HepG2 (cell line): ENCODE measurements at regions not wholly inside any gene's neighbourhood (a gene's known extent, or its start where the extent isn't known, plus 50 kb on each side); places are given as distances from the start of the nearest gene placed in this dataset.
"Not testable (repeated sequence)": the region's sequence is repeated elsewhere in the genome, so short reads cannot be mapped to it uniquely, and the experiment has no call there.

Experiments used
- ATAC-seq: fragments of 200-7000 bp; cut with Tn5 transposase; 3 replicates; pipeline ENCODE4 v1.9.1; 2020; ENCODE audit warnings: mild to moderate bottlenecking, moderate library complexity
- BruUV-seq: library from RNA; stranded (reverse); fragments of 400-500 nt; replicated peaks from 2 replicates; lab custom pipeline; 2021; lab: Mats Ljungman, UMichigan
- CTCF ChIA-PET: fragments of 300-600 bp; formaldehyde crosslinking; extraction: SDS; loops from one replicate; lab custom pipeline; 2021; ENCODE audit warnings: low total read pairs, inconsistent platforms, low intra/inter-chr PET ratio; lab: Yijun Ruan, JAX
- POLR2A ChIA-PET: fragments of 350-600 bp; sonication (Branson Sonifier 250); formaldehyde crosslinking; loops from one replicate; lab custom pipeline; 2020; ENCODE audit warnings: antibody characterized with exemption, inconsistent platforms; lab: Yijun Ruan, JAX
- DNase-seq: peaks from one replicate; pipeline ENCODE4 v3.0.0-alpha.2; 2015; ENCODE audit warnings: low spot score
- FAIRE-seq: peaks from 3 replicates; lab custom pipeline; 2011; peaks lifted over from hg19 to GRCh38; lab: Jason Lieb, UNC
- H2AFZ ChIP-seq: one replicate; pipeline ENCODE4 v1.6.1; 2011; ENCODE audit warnings: low read length, inconsistent platforms
- H3K27ac ChIP-seq: fragments of 300-600 bp; 3 replicates; pipeline ENCODE4 v1.8.0; 2011; ENCODE audit warnings: mixed run types, mild to moderate bottlenecking, mixed read lengths, low read length, inconsistent platforms; ENCODE audit not compliant: insufficient read depth; ENCODE audit errors: extremely low read length
- H3K27me3 ChIP-seq, 2 experiments: fragments of 200-600 bp in 1 of 2; 2 replicates in 1 of 2; 3 replicates in 1 of 2; pipeline versions ENCODE4 v1.6.0 to v1.8.0; 2011; ENCODE audit warnings: low read length in 2 of 2, mild to moderate bottlenecking in 2 of 2, moderate library complexity in 2 of 2, inconsistent platforms in 1 of 2; ENCODE audit not compliant: insufficient read depth in 2 of 2, control insufficient read depth in 1 of 2
- H3K36me3 ChIP-seq, 2 experiments: fragments of 200-600 bp in 1 of 2; replicated peaks in 1 of 2; 2 replicates in 1 of 2; 3 replicates in 1 of 2; pipeline versions ENCODE4 v1.5.1 to v1.8.0; 2011; ENCODE audit warnings: low read length in 2 of 2, inconsistent platforms in 1 of 2; ENCODE audit not compliant: insufficient read depth in 2 of 2, control insufficient read depth in 1 of 2
- H3K4me1 ChIP-seq: 2 replicates; pipeline ENCODE4 v1.5.1; 2012; ENCODE audit warnings: low read length, inconsistent platforms; ENCODE audit not compliant: insufficient read depth
- H3K4me2 ChIP-seq: 2 replicates; pipeline ENCODE4 v1.6.0; 2011; ENCODE audit warnings: low read depth, low read length, inconsistent platforms
- H3K4me3 ChIP-seq, 3 experiments: fragments of 200-600 bp in 1 of 3; sonication (generic), shearing (Covaris generic) in 1 of 3; replicated peaks in 1 of 3; 2 replicates each; pipeline ENCODE4 v1.5.1; 2011 to 2016; ENCODE audit warnings: low read length in 3 of 3, inconsistent platforms in 2 of 3, low read depth in 2 of 3, mild to moderate bottlenecking in 2 of 3, control low read depth in 1 of 3, mixed read lengths in 1 of 3; ENCODE audit not compliant: insufficient read depth in 1 of 3
- H3K79me2 ChIP-seq: one replicate; pipeline ENCODE4 v1.6.1; 2011; ENCODE audit warnings: low read length, inconsistent platforms; ENCODE audit not compliant: insufficient read depth
- H3K9ac ChIP-seq: 2 replicates; pipeline ENCODE4 v1.6.0; 2011; ENCODE audit warnings: mild to moderate bottlenecking, low read depth, low read length, inconsistent platforms; ENCODE audit not compliant: insufficient read depth
- H3K9me3 ChIP-seq: 2 replicates; pipeline ENCODE4 v1.5.1; 2012; ENCODE audit warnings: mild to moderate bottlenecking, low read length
- H4K20me1 ChIP-seq: 2 replicates; pipeline ENCODE4 v1.6.0; 2011; ENCODE audit warnings: inconsistent platforms, mild to moderate bottlenecking, low read length, moderate library complexity; ENCODE audit not compliant: insufficient read depth
- WGBS: methylation state at CpG from one replicate; pipeline ENCODE4 v1.1.6; 2017; ENCODE audit warnings: low lambda C conversion rate; 5-methylcytosine and 5-hydroxymethylcytosine counted together
- in situ Hi-C: cut with HindIII; loops from 2 replicates; pipeline ENCODE4 v1.10.0; 2017; ENCODE audit warnings: low pct_unique_long_range_greater_than_20kb; ENCODE audit not compliant: extremely low pct_ligation_motif_present
- intact Hi-C: fragments of 100-400 bp; cut with micrococcal nuclease; formaldehyde crosslinking; loops from one replicate; pipeline ENCODE4 v1.10.0; 2022; ENCODE audit not compliant: unreplicated experiment
- TF ChIP-seq, protein P1 (sequence below), 2 experiments: fragments of 450-650 bp in 1 of 2; sonication (generic) in 1 of 2; formaldehyde crosslinking in 1 of 2; IDR thresholded peaks; 2 replicates each; pipeline versions ENCODE4 v1.6.1 to v1.8.0; 2016 to 2022; ENCODE audit warnings: antibody characterized with exemption in 1 of 2, mild to moderate bottlenecking in 1 of 2, missing genetic modification reagents in 1 of 2

DNA sequence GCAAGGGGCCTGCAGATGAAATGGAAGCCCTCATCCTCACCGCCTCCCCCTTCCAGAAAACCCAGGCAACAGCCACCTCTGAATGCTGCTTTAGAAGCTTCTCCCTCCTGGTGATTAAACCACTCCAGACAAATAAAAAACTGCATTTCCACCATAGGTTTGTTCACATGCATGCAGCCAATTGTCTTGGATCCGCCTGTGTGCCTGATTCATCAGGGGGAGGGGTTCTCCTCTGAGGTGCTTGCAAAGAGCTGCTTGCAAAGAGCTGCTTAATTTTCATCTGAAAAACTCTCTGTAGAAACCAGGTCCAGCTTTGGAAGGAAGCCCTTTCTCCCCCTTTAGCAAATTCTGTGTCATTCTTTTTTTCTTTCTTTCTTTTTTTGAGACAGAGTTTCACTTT, 100.6 kb downstream of the DEFB131A start:
- CTCF ChIA-PET, DNase-seq, H3K4me2 ChIP-seq, H3K36me3 ChIP-seq, H3K9me3 ChIP-seq, H3K27me3 ChIP-seq, POLR2A ChIA-PET, H3K4me1 ChIP-seq, intact Hi-C loops, H4K20me1 ChIP-seq, H3K4me3 ChIP-seq, H3K9ac ChIP-seq, H3K27ac ChIP-seq, FAIRE-seq, in situ Hi-C loops, BruUV-seq, ATAC-seq, H2AFZ ChIP-seq, H3K79me2 ChIP-seq: not testable (repeated sequence)
- WGBS: 10% methylated on average over 2 of the region's 2 CpGs

DNA sequence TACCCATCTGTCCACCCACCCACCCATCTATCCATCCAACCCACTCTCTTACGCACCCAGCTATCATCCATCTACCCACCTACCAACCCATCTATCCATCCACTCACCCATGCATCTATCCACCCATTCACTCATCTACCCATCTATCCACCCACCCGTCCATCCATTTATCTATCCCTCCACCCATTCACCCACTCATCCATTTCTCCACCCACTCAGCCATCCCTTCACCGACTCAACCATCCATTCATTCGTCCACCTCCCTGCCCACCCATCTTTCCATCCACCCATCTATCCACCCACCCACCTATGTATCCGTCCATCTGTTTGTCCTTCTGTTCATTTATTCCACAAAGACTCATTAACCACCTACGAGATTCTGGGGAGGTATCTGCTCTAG, 103.3 kb downstream of the DEFB131A start:
- FAIRE-seq, H4K20me1 ChIP-seq, DNase-seq, H3K4me2 ChIP-seq, ATAC-seq, H3K27ac ChIP-seq, H3K9me3 ChIP-seq, in situ Hi-C loops, CTCF ChIA-PET, H3K4me1 ChIP-seq, H3K27me3 ChIP-seq, POLR2A ChIA-PET, H3K9ac ChIP-seq, H3K79me2 ChIP-seq, intact Hi-C loops, H2AFZ ChIP-seq, H3K36me3 ChIP-seq, BruUV-seq, H3K4me3 ChIP-seq: not testable (repeated sequence)
- WGBS: 10% methylated on average over 6 of the region's 6 CpGs

DNA sequence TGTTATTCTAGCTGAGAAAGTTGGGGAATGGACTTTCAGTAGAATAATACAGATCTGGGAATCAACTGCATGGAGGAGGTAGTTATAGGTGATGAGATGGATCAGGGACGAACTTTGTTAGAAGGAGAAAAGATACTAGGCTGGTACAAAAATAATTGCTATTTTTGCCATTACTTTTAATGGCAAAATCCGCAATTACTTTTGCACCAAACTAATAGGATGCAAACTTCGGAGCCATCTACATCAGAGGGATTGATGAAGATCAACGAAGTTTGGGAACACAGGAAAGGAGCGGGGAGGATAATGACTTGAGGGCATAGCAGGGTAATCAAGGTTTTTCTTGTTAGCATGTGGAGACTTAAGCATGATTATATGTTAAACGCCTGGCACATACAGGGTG, 111.9 kb downstream of the DEFB131A start:
- not testable (repeated sequence) for H4K20me1 ChIP-seq, H3K27ac ChIP-seq, H2AFZ ChIP-seq, H3K9ac ChIP-seq, BruUV-seq, H3K27me3 ChIP-seq, H3K79me2 ChIP-seq, H3K4me3 ChIP-seq
- 1% methylated on average over 6 of the region's 6 CpGs for WGBS
- TF ChIP-seq, protein P1, sequence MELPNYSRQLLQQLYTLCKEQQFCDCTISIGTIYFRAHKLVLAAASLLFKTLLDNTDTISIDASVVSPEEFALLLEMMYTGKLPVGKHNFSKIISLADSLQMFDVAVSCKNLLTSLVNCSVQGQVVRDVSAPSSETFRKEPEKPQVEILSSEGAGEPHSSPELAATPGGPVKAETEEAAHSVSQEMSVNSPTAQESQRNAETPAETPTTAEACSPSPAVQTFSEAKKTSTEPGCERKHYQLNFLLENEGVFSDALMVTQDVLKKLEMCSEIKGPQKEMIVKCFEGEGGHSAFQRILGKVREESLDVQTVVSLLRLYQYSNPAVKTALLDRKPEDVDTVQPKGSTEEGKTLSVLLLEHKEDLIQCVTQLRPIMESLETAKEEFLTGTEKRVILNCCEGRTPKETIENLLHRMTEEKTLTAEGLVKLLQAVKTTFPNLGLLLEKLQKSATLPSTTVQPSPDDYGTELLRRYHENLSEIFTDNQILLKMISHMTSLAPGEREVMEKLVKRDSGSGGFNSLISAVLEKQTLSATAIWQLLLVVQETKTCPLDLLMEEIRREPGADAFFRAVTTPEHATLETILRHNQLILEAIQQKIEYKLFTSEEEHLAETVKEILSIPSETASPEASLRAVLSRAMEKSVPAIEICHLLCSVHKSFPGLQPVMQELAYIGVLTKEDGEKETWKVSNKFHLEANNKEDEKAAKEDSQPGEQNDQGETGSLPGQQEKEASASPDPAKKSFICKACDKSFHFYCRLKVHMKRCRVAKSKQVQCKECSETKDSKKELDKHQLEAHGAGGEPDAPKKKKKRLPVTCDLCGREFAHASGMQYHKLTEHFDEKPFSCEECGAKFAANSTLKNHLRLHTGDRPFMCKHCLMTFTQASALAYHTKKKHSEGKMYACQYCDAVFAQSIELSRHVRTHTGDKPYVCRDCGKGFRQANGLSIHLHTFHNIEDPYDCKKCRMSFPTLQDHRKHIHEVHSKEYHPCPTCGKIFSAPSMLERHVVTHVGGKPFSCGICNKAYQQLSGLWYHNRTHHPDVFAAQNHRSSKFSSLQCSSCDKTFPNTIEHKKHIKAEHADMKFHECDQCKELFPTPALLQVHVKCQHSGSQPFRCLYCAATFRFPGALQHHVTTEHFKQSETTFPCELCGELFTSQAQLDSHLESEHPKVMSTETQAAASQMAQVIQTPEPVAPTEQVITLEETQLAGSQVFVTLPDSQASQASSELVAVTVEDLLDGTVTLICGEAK (IDR thresholded peaks at IDR 0.05): peak; percentile 80
- TF ChIP-seq, protein P1 (CRISPR knock-in tag; IDR thresholded peaks at IDR 0.05): not testable (repeated sequence)
- TF ChIP-seq, all 625 proteins: peak for 1; not testable (repeated sequence) for 624
- H3K4me1 ChIP-seq, FAIRE-seq, DNase-seq, H3K36me3 ChIP-seq, intact Hi-C loops, in situ Hi-C loops, CTCF ChIA-PET, POLR2A ChIA-PET, H3K9me3 ChIP-seq, ATAC-seq, H3K4me2 ChIP-seq: not testable (repeated sequence)
